GM12865 (cell line): ENCODE measurements at regions not wholly inside any gene's neighbourhood (a gene's known extent, or its start where the extent isn't known, plus 50 kb on each side); places are given as distances from the start of the nearest gene placed in this dataset.

Experiments
- DNase-seq: peaks from one replicate; pipeline ENCODE4 v3.0.0; 2010; ENCODE audit warnings: low read depth
- H3K4me3 ChIP-seq: 2 replicates; pipeline ENCODE4 v1.5.1; 2011; ENCODE audit warnings: mild to moderate bottlenecking, low read depth, low read length, control low read depth
- CTCF ChIP-seq: IDR thresholded peaks from 2 replicates; pipeline ENCODE4 v1.5.1; 2011; ENCODE audit warnings: low read length, control low read depth, low read depth, inconsistent platforms; ENCODE audit not compliant: insufficient read depth; ENCODE audit errors: missing control alignments

GRCh38 chr11:130644187-130644586 lies 195.7 kb downstream of the ADAMTS15 start:
- no peak for DNase-seq
- no peak for TF ChIP-seq CTCF
- H3K4me3 ChIP-seq: no peak overlapping the region

GRCh38 chr11:130645164-130645842 lies 196.9 kb downstream of the ADAMTS15 start:
- no peak for DNase-seq
- TF ChIP-seq CTCF: no peak

GRCh38 chr11:130645843-130646197 lies 197.4 kb downstream of the ADAMTS15 start:
- TF ChIP-seq CTCF: no peak

More at GRCh38 chr11:130645164-130645842, 196.9 kb downstream of the ADAMTS15 start:
- no peak overlapping the region for H3K4me3 ChIP-seq

GRCh38 chr11:130646881-130647280 lies 198.4 kb downstream of the ADAMTS15 start:
- DNase-seq: no peak
- no peak overlapping the region for H3K4me3 ChIP-seq
- no peak for TF ChIP-seq CTCF

More at GRCh38 chr11:130645843-130646197, 197.4 kb downstream of the ADAMTS15 start:
- no peak for DNase-seq
- H3K4me3 ChIP-seq: no peak overlapping the region

GRCh38 chr11:130647371-130647770 lies 198.9 kb downstream of the ADAMTS15 start:
- DNase-seq: no peak
- TF ChIP-seq CTCF: no peak
- H3K4me3 ChIP-seq: no peak overlapping the region

- no peak for DNase-seq
- no peak for TF ChIP-seq CTCF
- H3K4me3 ChIP-seq: no peak overlapping the region
These were observed 201.4 kb downstream of the ADAMTS15 start for GRCh38 chr11:130649801-130650200.

GRCh38 chr11:130650456-130651030 lies 202.1 kb downstream of the ADAMTS15 start:
- no peak for TF ChIP-seq CTCF
- H3K4me3 ChIP-seq: no peak overlapping the region
- no peak for DNase-seq
